Hepatocyte (in vitro differentiated cells): ENCODE measurements at regions not wholly inside any gene's neighbourhood (a gene's known extent, or its start where the extent isn't known, plus 50 kb on each side); places are given as distances from the start of the nearest gene placed in this dataset.
"Not testable (repeated sequence)": the region's sequence is repeated elsewhere in the genome, so short reads cannot be mapped to it uniquely, and the experiment has no call there.

Experiments
- CTCF ChIP-seq: fragments of 200-600 bp; sonication (generic); IDR thresholded peaks from 2 replicates; pipeline ENCODE4 v1.5.1; 2016; ENCODE audit warnings: antibody characterized with exemption, mild to moderate bottlenecking; ENCODE audit not compliant: poor library complexity
- EZH2 ChIP-seq: fragments of 200-600 bp; sonication (generic); IDR thresholded peaks from 2 replicates; pipeline ENCODE4 v1.6.1; 2016; ENCODE audit warnings: antibody characterized with exemption, mild to moderate bottlenecking, borderline replicate concordance
- EZH2phosphoT487 ChIP-seq: fragments of 200-600 bp; sonication (generic); IDR thresholded peaks from one replicate; pipeline ENCODE4 v1.6.1; 2018; ENCODE audit warnings: antibody characterized with exemption, mild to moderate bottlenecking, low read depth, moderate library complexity; ENCODE audit not compliant: unreplicated experiment, severe bottlenecking

- TF ChIP-seq CTCF, EZH2phosphoT487, EZH2: not testable (repeated sequence)
Measured at GRCh38 chr5:155586808-155587207, 573.3 kb downstream of the KIF4B start.
